PC-9 (cell line): ENCODE measurements at regions not wholly inside any gene's neighbourhood (a gene's known extent, or its start where the extent isn't known, plus 50 kb on each side); places are given as distances from the start of the nearest gene placed in this dataset.

Source experiments
- BruUV-seq: library from RNA; stranded (reverse); fragments of 400-500 nt; replicated peaks from 2 replicates; lab custom pipeline; 2021; lab: Mats Ljungman, UMichigan
- CTCF ChIA-PET: fragments of 300-600 bp; sonication (Branson Sonifier 250); formaldehyde crosslinking; loops from one replicate; lab custom pipeline; 2022; ENCODE audit warnings: antibody characterized with exemption; lab: Charles Lee
- POLR2A ChIA-PET: fragments of 300-600 bp; sonication (Branson Sonifier 250); formaldehyde crosslinking; loops from one replicate; lab custom pipeline; 2022; ENCODE audit warnings: antibody characterized with exemption; ENCODE audit not compliant: unreplicated experiment; lab: Charles Lee
- DNase-seq, 2 experiments: peaks; one replicate each; pipeline versions ENCODE4 v3.0.0 to v3.0.0-alpha.2; 2015 to 2022; ENCODE audit warnings: mixed read lengths in 1 of 2
- H2AFZ ChIP-seq: fragments of 200-600 bp; sonication (generic); 2 replicates; pipeline ENCODE4 v1.8.1; 2017; ENCODE audit warnings: antibody characterized with exemption
- H3F3A ChIP-seq: fragments of 200-600 bp; sonication (generic); 2 replicates; pipeline ENCODE4 v1.8.1; 2017; ENCODE audit warnings: antibody characterized with exemption, mild to moderate bottlenecking, low read depth; ENCODE audit not compliant: insufficient read depth
- H3K27ac ChIP-seq: fragments of 200-600 bp; sonication (generic); 2 replicates; pipeline ENCODE4 v1.6.1; 2016; ENCODE audit warnings: mixed run types
- H3K27me3 ChIP-seq: fragments of 200-600 bp; sonication (generic); 2 replicates; pipeline ENCODE4 v1.6.1; 2016; ENCODE audit warnings: low read depth, mixed run types; ENCODE audit not compliant: insufficient read depth
- H3K36me3 ChIP-seq: fragments of 200-600 bp; sonication (generic); 2 replicates; pipeline ENCODE4 v1.6.1; 2016; ENCODE audit warnings: low read depth, mixed run types
- H3K4me1 ChIP-seq: fragments of 200-600 bp; sonication (generic); replicated peaks from 2 replicates; pipeline ENCODE4 v1.6.1; 2016; ENCODE audit warnings: mixed run types; ENCODE audit not compliant: insufficient read depth
- H3K4me2 ChIP-seq: fragments of 200-600 bp; sonication (generic); 2 replicates; pipeline ENCODE4 v1.6.1; 2017; ENCODE audit warnings: mixed run types
- H3K4me3 ChIP-seq: fragments of 200-600 bp; sonication (generic); 2 replicates; pipeline ENCODE4 v1.6.1; 2016; ENCODE audit warnings: mixed run types
- H3K79me2 ChIP-seq: fragments of 200-600 bp; sonication (generic); 2 replicates; pipeline ENCODE4 v1.6.1; 2017; ENCODE audit warnings: low read depth, mixed run types
- H3K9me2 ChIP-seq: fragments of 200-600 bp; sonication (generic); 2 replicates; pipeline ENCODE4 v1.8.1; 2017; ENCODE audit warnings: mild to moderate bottlenecking; ENCODE audit not compliant: insufficient read depth
- H3K9me3 ChIP-seq: fragments of 200-600 bp; sonication (generic); 2 replicates; pipeline ENCODE4 v1.8.1; 2016; ENCODE audit warnings: low read depth; ENCODE audit not compliant: insufficient read depth
- H4K20me1 ChIP-seq: fragments of 200-600 bp; sonication (generic); 2 replicates; pipeline ENCODE4 v1.8.1; 2017; ENCODE audit not compliant: insufficient read depth
- EZH2 ChIP-seq: fragments of 200-600 bp; sonication (generic); IDR thresholded peaks from 2 replicates; pipeline ENCODE4 v1.8.0; 2017; ENCODE audit warnings: antibody characterized with exemption, low read depth
- intact Hi-C: fragments of 100-400 bp; cut with micrococcal nuclease; formaldehyde crosslinking; loops from one replicate; pipeline ENCODE4 v1.10.0; 2022; ENCODE audit not compliant: unreplicated experiment
- TF ChIP-seq, protein P1 (sequence below): fragments of 200-600 bp; sonication (generic); conservative IDR thresholded peaks from 2 replicates; pipeline ENCODE4 v1.6.1; 2017; ENCODE audit warnings: mixed run types, antibody characterized with exemption, mild to moderate bottlenecking, moderate library complexity

DNA sequence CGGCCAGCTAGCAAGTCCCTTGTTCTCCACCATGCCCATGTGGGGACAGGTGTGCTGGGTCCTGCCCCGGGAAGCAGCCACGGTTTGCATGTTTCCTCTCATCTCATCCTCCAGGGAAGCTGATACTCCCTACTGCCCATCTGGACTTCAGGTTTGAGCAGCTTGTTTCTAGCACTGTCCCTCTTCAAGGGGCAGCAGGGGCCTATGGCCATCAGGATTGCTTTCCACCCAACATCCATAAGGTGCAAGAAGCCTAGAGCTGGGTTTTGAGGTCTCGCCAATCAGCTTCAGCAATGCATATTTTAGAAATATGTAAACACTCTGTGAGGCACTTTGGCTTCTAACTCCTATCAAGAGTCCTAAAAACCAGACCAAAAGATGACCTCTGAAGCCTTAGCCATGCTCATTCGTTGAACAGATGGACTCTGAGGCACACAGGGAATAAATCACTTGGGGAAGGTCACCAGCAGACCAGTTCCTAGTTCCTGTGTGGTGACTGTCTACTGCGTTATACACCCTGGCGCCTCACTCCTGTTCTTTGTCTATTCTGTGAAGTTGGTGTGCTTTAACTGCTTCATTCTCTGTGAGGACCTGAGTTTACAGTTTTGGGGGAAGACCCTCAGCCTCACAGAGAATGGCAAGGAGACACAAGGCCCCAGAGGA lies 192.6 kb upstream of the TWIST2 start:
- no peaks in the 10 kb centered on the region for H3F3A ChIP-seq
- H3K4me1 ChIP-seq, result no peaks in the 10 kb centered on the region
- intact Hi-C loops, result no loop called here
- no TSS peak for BruUV-seq
- no peaks in the 10 kb centered on the region for H3K9me3 ChIP-seq
- no peaks in the 10 kb centered on the region for H3K9me2 ChIP-seq
- no peaks in the 10 kb centered on the region for H3K79me2 ChIP-seq
- TF ChIP-seq, protein P1, sequence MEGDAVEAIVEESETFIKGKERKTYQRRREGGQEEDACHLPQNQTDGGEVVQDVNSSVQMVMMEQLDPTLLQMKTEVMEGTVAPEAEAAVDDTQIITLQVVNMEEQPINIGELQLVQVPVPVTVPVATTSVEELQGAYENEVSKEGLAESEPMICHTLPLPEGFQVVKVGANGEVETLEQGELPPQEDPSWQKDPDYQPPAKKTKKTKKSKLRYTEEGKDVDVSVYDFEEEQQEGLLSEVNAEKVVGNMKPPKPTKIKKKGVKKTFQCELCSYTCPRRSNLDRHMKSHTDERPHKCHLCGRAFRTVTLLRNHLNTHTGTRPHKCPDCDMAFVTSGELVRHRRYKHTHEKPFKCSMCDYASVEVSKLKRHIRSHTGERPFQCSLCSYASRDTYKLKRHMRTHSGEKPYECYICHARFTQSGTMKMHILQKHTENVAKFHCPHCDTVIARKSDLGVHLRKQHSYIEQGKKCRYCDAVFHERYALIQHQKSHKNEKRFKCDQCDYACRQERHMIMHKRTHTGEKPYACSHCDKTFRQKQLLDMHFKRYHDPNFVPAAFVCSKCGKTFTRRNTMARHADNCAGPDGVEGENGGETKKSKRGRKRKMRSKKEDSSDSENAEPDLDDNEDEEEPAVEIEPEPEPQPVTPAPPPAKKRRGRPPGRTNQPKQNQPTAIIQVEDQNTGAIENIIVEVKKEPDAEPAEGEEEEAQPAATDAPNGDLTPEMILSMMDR, result no peak
- no peak for TF ChIP-seq EZH2
- ChIA-PET POLR2A (no interaction called here), CTCF (no interaction called here)
- H2AFZ ChIP-seq, result no peak overlapping the region
- H3K4me2 ChIP-seq, result no peak overlapping the region
- H3K27me3 ChIP-seq, result peaks cover 29% of the 10 kb centered on the region
- no peak overlapping the region for H3K27ac ChIP-seq
- H3K36me3 ChIP-seq, result no peaks in the 10 kb centered on the region
- no peaks in the 10 kb centered on the region for H4K20me1 ChIP-seq
- no peak overlapping the region for H3K4me3 ChIP-seq
- no peak for DNase-seq

GRCh38 chr2:238655974-238656722 lies 191.7 kb upstream of the TWIST2 start:
- POLR2A ChIA-PET, result no interaction called here
- BruUV-seq, result no TSS peak
- Histone ChIP-seq H3K27me3 (peaks cover 27% of the 10 kb centered on the region), H3K9me2 (no peaks in the 10 kb centered on the region), H3K4me3 (no peak overlapping the region), H3K9me3 (peaks cover under 1% of the 10 kb centered on the region), H3K36me3 (no peaks in the 10 kb centered on the region), H3K79me2 (no peaks in the 10 kb centered on the region), H4K20me1 (no peaks in the 10 kb centered on the region), H3K4me1 (no peaks in the 10 kb centered on the region), H3K27ac (no peak overlapping the region), H2AFZ (no peak overlapping the region), H3F3A (no peaks in the 10 kb centered on the region), H3K4me2 (no peak overlapping the region)
- intact Hi-C loops, result no loop called here
- CTCF ChIA-PET, result no interaction called here
- no peak for TF ChIP-seq EZH2
- TF ChIP-seq, protein P1, result no peak
- no peak for DNase-seq

DNA sequence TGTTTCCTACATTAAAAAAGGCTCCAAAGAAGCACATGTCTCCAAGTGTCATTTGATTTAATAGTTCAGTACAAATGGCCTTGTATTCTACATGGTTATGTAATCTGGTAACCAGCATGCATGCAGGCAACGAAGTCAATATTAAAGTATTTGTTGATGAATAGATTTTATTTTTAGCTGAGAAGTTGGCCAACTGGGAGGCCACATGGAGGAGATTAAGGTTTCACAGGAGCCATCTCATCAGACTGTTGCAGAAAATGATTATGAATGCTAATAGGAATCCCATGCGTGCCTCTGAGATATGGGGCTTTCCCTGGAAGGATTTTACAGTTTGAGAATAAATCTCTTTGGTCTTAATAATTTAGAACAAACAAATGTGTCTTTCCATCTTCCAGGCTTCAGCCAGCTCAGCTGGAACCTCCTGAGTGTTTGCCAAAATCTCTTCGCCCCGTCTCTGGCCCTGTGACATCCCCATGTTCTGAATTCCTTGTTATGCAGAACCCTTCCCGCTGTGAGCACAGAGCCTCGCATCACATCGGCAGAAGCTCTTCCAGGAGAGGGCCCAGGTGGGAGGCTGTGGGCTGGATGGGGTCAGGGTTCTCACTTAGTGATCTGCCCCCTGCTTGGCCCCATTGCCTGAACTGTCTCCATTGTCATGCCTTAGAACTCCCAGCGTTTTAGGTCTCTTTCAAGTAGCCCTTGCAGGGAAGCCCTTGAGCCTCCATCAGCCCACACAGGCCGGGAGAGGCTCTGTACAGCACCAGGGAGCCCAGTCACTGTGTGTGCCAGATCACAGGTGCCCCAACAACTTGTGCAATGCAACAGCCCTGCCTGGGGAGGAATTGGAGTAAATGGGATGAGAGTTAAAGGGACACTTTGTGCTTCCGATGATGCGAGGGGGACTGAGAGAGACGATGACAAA lies 190.5 kb upstream of the TWIST2 start:
- Histone ChIP-seq H2AFZ (no peak overlapping the region), H3K79me2 (no peaks in the 10 kb centered on the region), H3K4me1 (no peaks in the 10 kb centered on the region), H3K9me2 (no peaks in the 10 kb centered on the region), H3K4me2 (no peak overlapping the region), H3K27me3 (peaks cover 21% of the 10 kb centered on the region), H3K27ac (no peak overlapping the region), H4K20me1 (no peaks in the 10 kb centered on the region), H3K4me3 (no peak overlapping the region), H3K9me3 (peaks cover 6% of the 10 kb centered on the region), H3K36me3 (no peaks in the 10 kb centered on the region), H3F3A (no peaks in the 10 kb centered on the region)
- intact Hi-C loops, result no loop called here
- CTCF ChIA-PET, result no interaction called here
- no TSS peak for BruUV-seq
- POLR2A ChIA-PET, result no interaction called here
- TF ChIP-seq, protein P1, result no peak
- TF ChIP-seq EZH2, result no peak
- no peak for DNase-seq
